ENCODE measurements at regions not wholly inside any gene's neighbourhood (a gene's known extent, or its start where the extent isn't known, plus 50 kb on each side); places are given as distances from the start of the nearest gene placed in this dataset.

- no peak for FAIRE-seq
- Histone ChIP-seq H3K79me2 (ENCODE audit: control insufficient read depth, insufficient read depth, low read length) (no peaks in the 10 kb centered on the region), H3K9me3 (ENCODE audit: control insufficient read depth, low read depth, low read length) (no peaks in the 10 kb centered on the region), H3K4me1 (ENCODE audit: control insufficient read depth, extremely low read depth, insufficient read depth, low read length) (peaks cover 12% of the 10 kb centered on the region), H3K4me2 (ENCODE audit: control insufficient read depth, extremely low read depth, insufficient read depth, low read depth, low read length) (no peak overlapping the region), H2AFZ (ENCODE audit: control insufficient read depth, low read length) (no peak overlapping the region), H3K9ac (ENCODE audit: control insufficient read depth, extremely low read depth, insufficient read depth, low read length) (no peak overlapping the region), H3K4me3 (ENCODE audit: control insufficient read depth in 2 of 3, extremely low read depth in 1 of 3, insufficient read depth in 2 of 3, low read depth in 1 of 3, low read length in 3 of 3) (no peak overlapping the region), H3K36me3 (ENCODE audit: control insufficient read depth in 2 of 2, extremely low read depth in 1 of 2, insufficient read depth in 2 of 2, low read length in 2 of 2) (no peaks in the 10 kb centered on the region), H3K9me1 (ENCODE audit: control insufficient read depth, extremely low read depth, insufficient read depth, low read length) (no peaks in the 10 kb centered on the region), H3K27ac (ENCODE audit: control insufficient read depth, insufficient read depth, low read length) (no peak overlapping the region), H3K27me3 (ENCODE audit: control insufficient read depth, extremely low read depth, insufficient read depth, low read length) (no peaks in the 10 kb centered on the region), H4K20me1 (ENCODE audit: control insufficient read depth, extremely low read depth, insufficient read depth, low read length) (no peaks in the 10 kb centered on the region)
- dilution Hi-C loops (cut with MboI; ENCODE audit: extremely low pct_ligation_motif_present, low sequenced_read_pairs) = no loop called here
- DNase-seq (ENCODE audit: low read depth, low spot score) = no peak
- no peak for TF ChIP-seq EZH2 (IDR thresholded peaks at IDR 0.05; ENCODE audit: low read length)
- no peak for TF ChIP-seq CTCF (optimal IDR thresholded peaks at IDR 0.05 in 1 of 3, IDR thresholded peaks at IDR 0.05 in 1 of 3, conservative IDR thresholded peaks at IDR 0.05 in 1 of 3; ENCODE audit: extremely low read depth in 1 of 3, insufficient read depth in 2 of 3, low read length in 3 of 3)
These were observed 247.4 kb downstream of the PTEN start for GRCh38 chr10:88110822-88111221.

- Histone ChIP-seq H3K27me3 (ENCODE audit: control insufficient read depth, extremely low read depth, insufficient read depth, low read length) (no peaks in the 10 kb centered on the region), H3K4me2 (ENCODE audit: control insufficient read depth, extremely low read depth, insufficient read depth, low read depth, low read length) (no peak overlapping the region), H3K9me1 (ENCODE audit: control insufficient read depth, extremely low read depth, insufficient read depth, low read length) (no peaks in the 10 kb centered on the region), H3K4me1 (ENCODE audit: control insufficient read depth, extremely low read depth, insufficient read depth, low read length) (peaks cover 17% of the 10 kb centered on the region), H4K20me1 (ENCODE audit: control insufficient read depth, extremely low read depth, insufficient read depth, low read length) (no peaks in the 10 kb centered on the region), H2AFZ (ENCODE audit: control insufficient read depth, low read length) (no peak overlapping the region), H3K79me2 (ENCODE audit: control insufficient read depth, insufficient read depth, low read length) (no peaks in the 10 kb centered on the region), H3K9me3 (ENCODE audit: control insufficient read depth, low read depth, low read length) (no peaks in the 10 kb centered on the region), H3K27ac (ENCODE audit: control insufficient read depth, insufficient read depth, low read length) (no peak overlapping the region), H3K36me3 (ENCODE audit: control insufficient read depth in 2 of 2, extremely low read depth in 1 of 2, insufficient read depth in 2 of 2, low read length in 2 of 2) (no peaks in the 10 kb centered on the region), H3K4me3 (ENCODE audit: control insufficient read depth in 2 of 3, extremely low read depth in 1 of 3, insufficient read depth in 2 of 3, low read depth in 1 of 3, low read length in 3 of 3) (no peak overlapping the region), H3K9ac (ENCODE audit: control insufficient read depth, extremely low read depth, insufficient read depth, low read length) (no peak overlapping the region)
- FAIRE-seq (no peak), DNase-seq (ENCODE audit: low read depth, low spot score) (no peak)
- dilution Hi-C loops (cut with MboI; ENCODE audit: extremely low pct_ligation_motif_present, low sequenced_read_pairs) = no loop called here
- no peak for TF ChIP-seq CTCF (optimal IDR thresholded peaks at IDR 0.05 in 1 of 3, IDR thresholded peaks at IDR 0.05 in 1 of 3, conservative IDR thresholded peaks at IDR 0.05 in 1 of 3; ENCODE audit: extremely low read depth in 1 of 3, insufficient read depth in 2 of 3, low read length in 3 of 3)
- TF ChIP-seq EZH2 (IDR thresholded peaks at IDR 0.05; ENCODE audit: low read length) = no peak
These were observed 247.9 kb downstream of the PTEN start for GRCh38 chr10:88111294-88111693.
